GM21447 (cell line): ENCODE measurements at regions not wholly inside any gene's neighbourhood (a gene's known extent, or its start where the extent isn't known, plus 50 kb on each side); places are given as distances from the start of the nearest gene placed in this dataset.
"Not testable (repeated sequence)": the region's sequence is repeated elsewhere in the genome, so short reads cannot be mapped to it uniquely, and the experiment has no call there.

ENCODE experiments used
- ATAC-seq: cut with Tn5 transposase; IDR thresholded peaks from one replicate; pipeline ENCODE4 v1.9.1; 2021; ENCODE audit not compliant: unreplicated experiment

DNA sequence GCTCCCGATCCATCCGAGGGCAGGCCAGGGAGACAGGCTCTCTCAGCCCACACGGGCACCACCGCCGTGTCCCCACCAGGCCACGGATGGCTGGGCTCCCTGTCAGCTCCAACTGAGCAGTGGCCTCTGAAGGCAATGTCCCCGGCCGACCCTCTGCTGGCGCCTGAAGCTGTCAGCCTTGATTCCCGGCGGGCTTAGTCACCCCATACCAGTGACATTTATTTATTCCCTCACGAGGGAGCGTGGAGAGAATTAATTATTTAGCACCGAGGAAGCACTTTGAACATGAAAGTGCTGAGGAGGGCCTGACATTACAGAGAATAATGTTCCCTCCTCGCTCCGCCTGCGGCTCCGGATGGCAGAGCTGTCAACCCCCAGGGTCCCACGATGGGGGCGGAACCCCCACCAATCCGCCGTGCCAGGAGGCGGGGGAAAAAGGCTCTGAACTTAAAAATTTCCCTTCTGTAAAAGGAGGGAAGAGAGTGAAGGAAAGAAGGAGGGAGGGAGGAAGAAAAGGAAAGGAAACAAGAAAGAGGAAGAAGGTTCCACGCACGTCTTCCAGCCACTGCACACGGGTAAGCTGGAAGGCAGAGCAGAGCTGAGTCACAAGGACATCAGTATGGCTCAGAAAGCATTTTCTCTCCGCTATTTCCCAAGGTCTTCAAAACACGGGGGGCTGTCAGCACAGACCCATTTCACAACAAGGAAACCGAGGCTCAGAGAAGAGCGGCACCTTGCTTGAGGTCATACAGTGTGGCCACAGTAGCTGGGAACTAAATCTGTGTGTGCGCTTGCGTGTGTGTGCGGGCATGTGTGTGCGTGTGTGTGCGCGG is 108.7 kb upstream of the NCOR2 start:
- no peak for ATAC-seq

GRCh38 chr12:124674937-124675336 is 107.5 kb upstream of the NCOR2 start:
- ATAC-seq: no peak

- no peak for ATAC-seq
Measured at GRCh38 chr12:124673801-124674617, 106.6 kb upstream of the NCOR2 start.

DNA sequence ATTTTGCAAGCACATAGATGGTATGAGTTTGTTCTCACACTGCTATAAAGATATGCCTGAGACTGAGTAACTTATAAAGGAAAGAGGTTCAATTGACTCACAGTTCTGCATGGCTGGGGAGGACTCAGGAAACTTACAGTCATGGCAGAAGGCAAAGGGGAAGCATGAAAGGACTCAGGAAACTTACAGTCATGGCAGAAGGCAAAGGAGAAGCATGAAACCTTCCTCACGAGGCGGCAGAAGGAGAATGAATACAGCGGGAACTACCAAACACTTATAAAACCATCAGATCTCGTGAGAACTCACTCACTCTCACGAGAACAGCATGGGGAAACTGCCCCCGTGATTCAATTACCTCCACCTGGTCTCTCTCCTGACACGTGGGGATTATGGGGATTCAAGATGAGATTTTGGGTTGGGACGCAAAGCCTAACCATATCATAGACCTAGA is 101.9 kb upstream of the NCOR2 start:
- not testable (repeated sequence) for ATAC-seq

GRCh38 chr12:124668602-124669001 is 101.2 kb upstream of the NCOR2 start:
- no peak for ATAC-seq

GRCh38 chr12:124667506-124668326 is 100.3 kb upstream of the NCOR2 start:
- ATAC-seq: no peak

DNA sequence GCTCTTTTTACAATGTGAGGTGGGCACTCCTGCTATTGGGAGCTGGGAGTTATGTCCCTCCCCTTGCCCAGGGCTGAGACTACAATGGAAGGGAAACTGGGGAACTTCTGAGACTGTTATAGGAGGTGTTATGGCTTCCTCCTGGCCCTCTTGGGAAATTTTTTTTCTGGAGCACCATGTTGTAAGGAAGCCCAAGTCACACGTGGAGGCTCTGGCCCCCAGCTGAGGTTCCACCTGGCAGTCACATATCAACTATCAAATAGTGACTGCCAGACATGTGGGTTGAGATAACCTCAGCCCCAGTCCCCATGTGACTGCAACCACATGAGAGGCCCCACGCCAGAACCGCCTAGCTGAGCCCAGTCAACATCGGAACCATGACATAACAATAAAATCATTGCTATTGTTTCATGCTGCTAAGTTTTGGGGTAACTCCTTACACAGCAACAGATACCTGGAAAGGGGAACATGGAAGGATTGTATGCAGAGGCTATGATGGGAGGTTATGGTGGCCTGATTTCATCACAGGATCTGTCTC is 99.4 kb upstream of the NCOR2 start:
- ATAC-seq: no peak

DNA sequence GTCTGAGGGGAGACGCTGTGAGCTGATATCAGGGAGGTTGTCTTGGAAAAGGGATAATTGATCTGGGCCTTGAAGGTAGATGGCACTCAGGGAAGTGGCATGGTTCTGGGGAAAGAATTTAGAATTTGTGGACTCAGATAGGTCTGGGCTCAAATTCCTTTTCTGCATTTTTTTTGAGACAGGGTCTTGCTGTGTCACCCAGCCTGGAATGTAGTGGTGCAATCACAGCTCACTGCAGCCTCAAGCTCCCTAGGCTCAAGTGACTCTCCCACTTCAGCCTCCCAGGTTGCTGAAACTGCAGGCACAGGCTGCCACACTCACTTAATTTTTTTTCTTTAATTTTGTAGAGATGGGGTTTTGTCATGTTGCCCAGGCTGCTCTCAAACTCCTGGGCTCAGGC is 98.1 kb upstream of the NCOR2 start:
- no peak for ATAC-seq

DNA sequence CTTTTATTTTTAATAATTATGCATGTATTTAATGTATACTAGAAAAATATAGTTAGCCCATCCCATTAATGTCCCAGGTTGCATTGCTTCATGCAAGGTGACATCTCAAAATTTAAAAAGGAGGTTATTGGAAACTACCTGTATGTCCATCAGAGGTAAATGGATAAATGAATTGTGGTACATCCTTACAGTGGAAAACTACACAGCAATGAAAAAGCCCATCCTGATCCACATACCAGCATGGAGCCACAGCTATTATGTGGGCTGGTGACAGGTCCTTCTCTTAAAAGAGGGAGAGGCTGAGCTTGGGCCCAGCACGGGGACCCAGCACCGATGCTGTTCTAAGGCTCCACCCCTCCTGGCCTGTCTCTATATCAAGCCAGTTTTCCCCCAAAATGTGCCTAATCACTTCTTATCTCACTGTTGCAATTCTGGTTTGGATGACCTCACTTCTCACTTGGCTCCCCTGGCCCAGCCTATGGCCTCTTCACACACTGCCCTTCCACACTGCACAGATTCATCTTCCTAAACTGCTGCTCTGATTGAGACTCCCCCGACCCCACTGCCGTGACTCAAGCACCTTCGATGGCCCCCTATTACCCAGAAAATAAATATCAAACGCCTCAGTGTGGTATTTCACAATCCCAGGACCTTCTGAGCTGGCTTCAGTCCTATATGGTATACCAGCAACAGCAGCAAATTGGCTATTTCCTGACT is 97.1 kb upstream of the NCOR2 start:
- ATAC-seq: no peak

DNA sequence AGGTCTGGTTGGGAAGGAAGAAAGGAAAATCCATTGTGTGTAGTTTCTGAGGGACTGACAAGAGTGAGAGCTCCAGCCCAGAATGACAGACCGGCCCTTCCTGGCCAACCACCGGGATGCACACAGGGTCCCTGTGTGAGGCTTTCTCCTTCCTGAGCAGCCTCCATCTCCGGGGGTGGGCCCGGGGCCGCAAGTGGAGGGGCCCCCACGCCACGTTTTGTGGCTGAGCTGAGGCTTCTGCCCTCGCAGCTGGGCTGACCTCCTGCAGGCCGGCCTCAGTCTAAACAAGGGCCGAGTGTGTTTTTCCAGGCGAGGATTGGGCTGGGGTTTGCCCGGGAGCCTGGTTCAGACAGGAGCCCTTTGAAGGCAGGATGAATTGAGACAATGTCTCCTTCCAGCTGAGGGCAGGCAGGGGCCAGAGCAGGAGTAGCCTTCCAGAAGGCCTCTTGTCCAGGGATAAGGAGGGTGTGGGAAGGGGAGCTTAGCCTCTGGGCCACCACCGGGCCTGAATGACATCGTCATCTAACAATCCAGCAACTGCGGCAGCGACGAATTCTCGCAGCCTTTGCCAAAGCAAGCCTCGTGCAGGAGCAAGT is 96.5 kb upstream of the NCOR2 start:
- no peak for ATAC-seq

DNA sequence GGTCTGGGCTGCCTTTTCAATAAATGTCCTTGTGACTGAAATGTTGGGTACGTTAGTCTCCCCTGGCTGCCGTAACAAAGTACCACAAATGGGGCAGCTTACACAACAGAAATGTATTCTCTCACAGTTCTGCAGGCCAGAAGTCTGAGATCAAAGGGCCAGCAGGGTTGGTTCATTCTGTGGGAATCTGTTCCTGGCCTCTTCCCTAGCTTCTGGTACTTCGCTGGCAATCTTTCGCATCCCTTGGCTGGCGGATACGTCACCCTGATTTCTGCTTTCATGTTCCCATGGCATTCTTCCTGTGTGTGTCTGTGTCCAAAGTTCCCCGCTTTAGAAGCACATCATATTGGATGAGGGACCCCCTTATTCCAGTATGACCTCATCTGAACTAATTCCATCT is 95.8 kb upstream of the NCOR2 start:
- ATAC-seq: no peak

GRCh38 chr12:124661341-124661740 is 93.9 kb upstream of the NCOR2 start:
- no peak for ATAC-seq

DNA sequence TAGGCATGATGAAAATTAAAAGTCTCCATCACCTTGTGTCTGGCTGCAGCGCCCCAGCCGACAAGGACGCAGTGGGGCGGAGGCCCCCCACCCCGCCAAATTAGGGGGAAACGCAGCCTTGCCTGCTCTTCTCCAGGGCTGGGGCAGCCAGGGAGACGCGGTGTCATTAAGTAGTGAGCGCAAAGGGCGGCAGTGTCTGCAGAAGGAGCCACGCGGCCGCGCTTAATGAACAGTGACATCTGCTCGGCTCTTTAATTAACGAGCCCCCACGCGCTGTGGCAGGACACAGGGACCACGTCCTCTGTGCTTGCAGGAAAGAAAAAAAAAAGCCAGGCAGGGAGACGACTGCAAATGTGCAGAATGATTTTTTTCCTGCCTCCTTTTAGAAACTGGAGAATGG is 93.4 kb upstream of the NCOR2 start:
- no peak for ATAC-seq

GRCh38 chr12:124658806-124659402 is 91.5 kb upstream of the NCOR2 start:
- no peak for ATAC-seq

DNA sequence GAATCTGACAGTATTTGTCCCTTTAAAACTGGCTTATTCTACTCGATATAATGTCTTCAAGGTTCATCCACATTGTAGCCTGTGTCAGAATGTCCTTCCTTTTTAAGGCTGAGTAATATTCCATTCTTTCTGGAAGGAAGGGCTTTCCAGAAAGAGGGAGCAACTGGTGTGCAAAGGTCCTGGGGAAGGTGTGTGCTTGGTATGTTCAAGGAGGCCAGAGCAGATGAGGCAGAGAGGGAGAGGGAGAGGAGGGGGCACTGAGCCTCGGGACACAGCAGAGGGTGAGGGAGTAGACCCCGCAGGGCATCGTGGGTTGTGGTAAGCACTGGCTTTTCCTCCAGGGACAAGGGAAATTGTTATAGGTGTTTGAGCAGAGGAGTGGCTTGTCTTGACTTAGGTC is 90.9 kb upstream of the NCOR2 start:
- ATAC-seq: no peak

DNA sequence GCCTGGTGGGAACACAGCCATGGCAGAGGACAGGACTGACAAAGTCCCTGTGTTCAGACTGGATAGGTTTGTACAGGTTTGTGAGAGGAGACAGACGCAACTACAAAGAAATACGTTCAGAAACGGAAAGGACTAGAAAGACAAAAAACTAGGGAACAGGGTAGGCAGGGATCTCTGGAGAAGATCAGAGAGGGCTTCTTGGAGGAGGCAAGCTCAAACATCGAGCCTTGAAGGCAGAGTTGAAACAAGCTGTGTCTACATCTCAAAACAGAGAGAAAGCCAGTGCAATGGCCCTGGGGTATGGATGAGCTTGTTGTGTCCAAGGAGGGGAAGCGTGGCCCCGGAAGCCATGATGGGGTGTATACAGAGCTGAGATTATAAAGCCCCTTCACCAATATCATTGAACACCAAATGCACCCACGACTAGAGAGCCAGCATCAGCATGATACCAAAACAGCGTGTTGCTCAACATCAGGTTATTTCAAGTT is 89.6 kb upstream of the NCOR2 start:
- no peak for ATAC-seq

DNA sequence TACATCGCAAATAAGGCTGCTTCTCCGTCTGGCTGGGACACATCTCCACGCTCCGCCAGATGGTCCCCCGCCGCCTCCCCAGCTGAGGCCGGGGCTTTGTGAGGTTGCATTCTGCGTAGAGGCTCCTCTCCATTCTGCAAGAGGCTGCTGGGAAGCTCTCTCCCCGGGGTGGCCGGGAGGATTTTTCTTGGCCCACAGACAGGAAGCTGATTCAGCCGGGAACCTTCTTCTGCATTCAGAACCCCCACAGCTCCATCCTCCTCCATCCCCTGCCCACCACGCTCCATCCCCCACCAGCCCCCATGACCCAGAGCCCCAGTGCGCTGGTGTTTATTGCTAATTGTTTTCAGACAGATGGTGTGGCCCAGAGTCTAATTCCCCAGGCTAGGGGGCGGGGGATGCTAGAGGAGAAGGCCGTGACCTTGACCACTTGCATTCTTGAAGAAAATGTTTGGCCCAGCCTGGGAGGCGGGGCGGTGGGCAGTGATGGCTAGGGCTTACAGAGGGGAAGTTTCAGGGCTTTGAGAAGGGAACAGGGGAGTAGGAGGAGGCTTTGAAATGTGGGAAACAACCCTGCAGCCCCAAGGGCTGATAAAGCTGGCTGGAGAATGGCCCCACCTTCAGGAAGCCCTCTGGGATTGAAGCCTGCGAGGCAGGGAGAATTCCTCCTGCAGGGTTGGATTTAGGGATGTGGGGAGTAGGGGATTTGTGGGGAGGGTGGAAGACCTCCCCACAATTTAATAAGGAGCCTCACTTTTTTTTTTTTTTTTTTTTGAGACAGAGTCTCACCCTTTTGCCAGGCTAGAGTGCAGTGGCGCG is 88.5 kb upstream of the NCOR2 start:
- ATAC-seq: no peak

DNA sequence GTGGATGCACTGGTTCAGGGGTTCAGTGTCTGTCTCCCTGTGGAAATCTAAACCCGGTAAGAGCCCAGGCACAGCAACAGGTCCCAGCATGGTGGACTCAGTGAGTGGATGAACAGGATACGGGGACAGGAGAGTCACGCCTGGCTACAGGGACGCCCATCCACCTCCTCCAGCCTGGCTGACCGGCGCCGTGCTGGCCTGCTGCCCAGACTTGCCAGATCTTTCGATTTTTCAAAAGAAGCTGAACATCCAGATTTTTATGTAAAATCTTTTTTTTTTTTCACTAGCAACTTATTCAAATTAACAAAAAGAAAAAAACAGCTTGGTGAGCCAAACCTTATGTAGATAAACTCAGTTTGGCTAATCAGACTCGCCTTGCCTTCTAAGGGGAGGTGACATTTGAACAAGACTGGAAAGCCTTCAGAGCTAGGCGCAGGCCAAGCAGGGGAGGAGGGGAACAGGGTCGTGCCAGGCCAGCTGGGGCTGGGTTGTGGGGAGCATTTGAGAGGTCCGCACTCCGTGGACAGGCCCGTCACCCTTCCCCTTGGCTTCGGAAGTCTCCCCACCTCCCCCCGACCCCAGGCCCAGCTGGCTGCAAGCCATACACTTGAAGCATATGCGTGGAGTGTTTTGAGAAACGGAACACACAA is 87.8 kb upstream of the NCOR2 start:
- no peak for ATAC-seq
